ENCODE measurements at regions not wholly inside any gene's neighbourhood (a gene's known extent, or its start where the extent isn't known, plus 50 kb on each side); places are given as distances from the start of the nearest gene placed in this dataset.
A peak's percentile ranks its signal among the peaks of the same experiment; 100 is the strongest.

- H3K79me2 ChIP-seq (ENCODE audit: insufficient read depth, low read length): peaks cover 23% of the 10 kb centered on the region; the same call in 1 of the 2 replicates
- peak overlapping the region; percentile 88 for H3K4me3 Mint-ChIP-seq
- no peak overlapping the region for H3K56ac ChIP-seq (ENCODE audit: insufficient read length, low read depth, low read length)
- H3T11ph ChIP-seq (ENCODE audit: low read length): no peak overlapping the region
- no peak overlapping the region for H2BK5ac ChIP-seq (ENCODE audit: insufficient read length, low read length)
- H2BK12ac ChIP-seq (ENCODE audit: insufficient read length, low read depth, low read length): no peak overlapping the region
- no peaks in the 10 kb centered on the region for H3K4me1 ChIP-seq (ENCODE audit: insufficient read depth, low read length)
- no peak overlapping the region for H4K5ac ChIP-seq (ENCODE audit: insufficient read length, low read depth, low read length)
- no peaks in the 10 kb centered on the region for H4K20me1 ChIP-seq (ENCODE audit: control insufficient read depth, insufficient read depth, insufficient read length)
- peaks cover 2% of the 10 kb centered on the region for H3K79me1 ChIP-seq (ENCODE audit: insufficient read depth, low read depth, low read length, poor library complexity, severe bottlenecking)
- H2BK15ac ChIP-seq (ENCODE audit: low read depth, low read length): no peak overlapping the region
- TF ChIP-seq, protein P1, sequence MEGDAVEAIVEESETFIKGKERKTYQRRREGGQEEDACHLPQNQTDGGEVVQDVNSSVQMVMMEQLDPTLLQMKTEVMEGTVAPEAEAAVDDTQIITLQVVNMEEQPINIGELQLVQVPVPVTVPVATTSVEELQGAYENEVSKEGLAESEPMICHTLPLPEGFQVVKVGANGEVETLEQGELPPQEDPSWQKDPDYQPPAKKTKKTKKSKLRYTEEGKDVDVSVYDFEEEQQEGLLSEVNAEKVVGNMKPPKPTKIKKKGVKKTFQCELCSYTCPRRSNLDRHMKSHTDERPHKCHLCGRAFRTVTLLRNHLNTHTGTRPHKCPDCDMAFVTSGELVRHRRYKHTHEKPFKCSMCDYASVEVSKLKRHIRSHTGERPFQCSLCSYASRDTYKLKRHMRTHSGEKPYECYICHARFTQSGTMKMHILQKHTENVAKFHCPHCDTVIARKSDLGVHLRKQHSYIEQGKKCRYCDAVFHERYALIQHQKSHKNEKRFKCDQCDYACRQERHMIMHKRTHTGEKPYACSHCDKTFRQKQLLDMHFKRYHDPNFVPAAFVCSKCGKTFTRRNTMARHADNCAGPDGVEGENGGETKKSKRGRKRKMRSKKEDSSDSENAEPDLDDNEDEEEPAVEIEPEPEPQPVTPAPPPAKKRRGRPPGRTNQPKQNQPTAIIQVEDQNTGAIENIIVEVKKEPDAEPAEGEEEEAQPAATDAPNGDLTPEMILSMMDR (conservative IDR thresholded peaks at IDR 0.05): no peak; the same call in 2 of the 3 replicates
- peak overlapping the region; percentile 37 for H3K9ac ChIP-seq (ENCODE audit: extremely low read depth, insufficient read length, low read length)
- no peak overlapping the region for H3K4ac ChIP-seq (ENCODE audit: low read depth, low read length)
- H3K9me3 Mint-ChIP-seq: peaks cover 0 to 10% of the 10 kb centered on the region in 2 experiments; a peak in 3 of 5 replicates
- H3K14ac ChIP-seq (ENCODE audit: insufficient read depth, low read length): peak overlapping the region; percentile 62
- no peaks in the 10 kb centered on the region for H3K9me3 ChIP-seq (ENCODE audit: control insufficient read depth, low read depth, low read length)
- H4K91ac ChIP-seq (ENCODE audit: insufficient read length, low read depth, low read length): no peak overlapping the region
- H3K4me1 Mint-ChIP-seq: peaks cover 21 to 36% of the 10 kb centered on the region in 2 experiments
- WGBS (ENCODE audit: extremely low coverage, insufficient read length, low lambda C conversion rate): no CpG with 5 or more reads among the region's 70 CpGs
- no peak overlapping the region for H3K23ac ChIP-seq (ENCODE audit: insufficient read length, low read depth, low read length)
- peaks cover 7% of the 10 kb centered on the region for H3K23me2 ChIP-seq (ENCODE audit: insufficient read length, low read depth, low read length, poor library complexity, severe bottlenecking)
- H4K8ac ChIP-seq (replicated peaks; ENCODE audit: insufficient read length, low read depth, low read length): no peak overlapping the region
- DNase-seq: peak; percentile 77
- H3K27me3 Mint-ChIP-seq (ENCODE audit: low read depth): peaks cover 3% of the 10 kb centered on the region; the same call in 1 of the 2 replicates
- no peak overlapping the region for H3K27ac ChIP-seq (ENCODE audit: insufficient read length, low read depth, low read length)
- H3K27ac Mint-ChIP-seq: peak overlapping the region; percentile 57 to 83 (median 68); a peak in 4 of 7 replicates
- no peaks in the 10 kb centered on the region for H3K27me3 ChIP-seq (ENCODE audit: insufficient read depth, low read length)
- peak overlapping the region; percentile 53 for H3K18ac ChIP-seq (ENCODE audit: insufficient read length, low read depth, low read length)
- H3K4me2 ChIP-seq (ENCODE audit: insufficient read depth, insufficient read length, low read length): peak overlapping the region; percentile 78
- H2AK5ac ChIP-seq (ENCODE audit: insufficient read length, low read length): no peak overlapping the region
- peaks cover 14 to 19% (median 14%) of the 10 kb centered on the region in 3 experiments; a peak in 6 of 7 replicates for H3K36me3 Mint-ChIP-seq (ENCODE audit: insufficient read depth in 1 of 3, low read depth in 3 of 3)
- no peak overlapping the region for H2AFZ ChIP-seq (ENCODE audit: low read length)
- no peak overlapping the region for H2BK120ac ChIP-seq (ENCODE audit: low read depth, low read length, poor library complexity, severe bottlenecking)
- H2BK20ac ChIP-seq (ENCODE audit: low read depth, low read length, poor library complexity, severe bottlenecking): no peak overlapping the region
Observed at GRCh38 chr3:15858547-15859506, 61.0 kb upstream of the ANKRD28 start.
